NCI-H526 (cell line): ENCODE measurements at regions not wholly inside any gene's neighbourhood (a gene's known extent, or its start where the extent isn't known, plus 50 kb on each side); places are given as distances from the start of the nearest gene placed in this dataset.
"Not testable (repeated sequence)": the region's sequence is repeated elsewhere in the genome, so short reads cannot be mapped to it uniquely, and the experiment has no call there.

ENCODE experiments used
- DNase-seq, 2 experiments: peaks; one replicate each; lab custom pipeline; 2025; lab: John Stamatoyannopoulos, UW

DNA sequence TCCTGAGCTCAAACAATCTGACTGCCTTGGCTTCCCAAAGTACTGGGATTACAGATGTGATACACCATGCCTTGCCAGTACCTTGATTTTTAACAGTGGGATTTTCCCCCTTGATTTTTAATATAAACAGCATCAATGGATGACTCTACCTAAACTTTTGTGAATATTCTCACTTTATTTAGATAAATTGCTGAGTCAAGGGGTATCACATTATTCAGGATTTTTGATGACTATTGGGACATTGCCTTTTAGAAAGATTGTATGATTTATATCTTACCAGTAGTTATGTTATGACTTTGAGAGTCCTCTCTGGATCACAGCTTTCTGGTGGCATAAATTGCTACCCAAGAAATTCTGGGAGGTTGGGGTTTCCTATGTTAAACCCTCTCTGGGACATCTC is 112.5 kb upstream of the SPAG17 start:
- DNase-seq, result no peak

- DNase-seq, result no peak
These were observed 110.0 kb upstream of the SPAG17 start for GRCh38 chr1:118294875-118295642.

DNA sequence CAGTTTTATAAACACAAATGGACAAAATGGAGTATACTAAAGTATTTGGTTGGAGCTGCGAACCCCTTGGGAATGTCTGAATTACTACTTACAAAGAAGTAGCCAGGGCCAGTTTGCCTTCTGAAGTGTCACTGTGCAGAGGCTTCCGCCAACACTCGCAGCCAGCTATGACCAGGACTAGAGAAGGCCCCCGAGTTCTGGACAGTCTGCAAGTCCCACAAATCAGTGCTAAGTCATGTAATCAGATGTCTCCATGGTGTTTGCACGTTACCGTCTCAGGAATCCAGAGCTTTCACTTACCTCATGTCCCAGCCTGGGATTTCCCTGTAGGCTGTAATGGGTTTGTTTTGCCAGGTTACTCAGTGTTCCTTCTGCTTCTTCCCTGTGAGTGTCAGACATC is 106.6 kb upstream of the SPAG17 start:
- DNase-seq, result no peak

GRCh38 chr1:118290571-118290970 is 105.5 kb upstream of the SPAG17 start:
- DNase-seq, result no peak

DNA sequence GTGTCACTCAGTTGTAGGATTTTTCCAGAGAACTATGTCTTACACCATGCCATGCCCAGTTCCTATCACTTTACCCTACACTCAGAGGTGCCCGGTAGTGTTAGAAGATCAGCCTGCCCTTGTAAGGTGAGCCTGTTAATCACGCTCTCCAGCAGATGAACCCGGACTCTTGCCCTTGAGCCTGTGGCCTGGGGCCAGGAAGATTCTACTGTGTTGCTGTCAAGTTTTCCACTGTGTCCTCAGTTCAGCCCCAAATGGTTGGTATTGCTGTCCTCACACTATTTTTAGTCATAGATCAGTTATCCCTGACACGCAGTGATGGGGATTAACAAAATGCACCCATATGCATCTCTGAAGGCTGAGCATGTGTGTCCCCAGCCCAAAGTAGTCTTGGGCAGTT is 105.0 kb upstream of the SPAG17 start:
- DNase-seq, result no peak

DNA sequence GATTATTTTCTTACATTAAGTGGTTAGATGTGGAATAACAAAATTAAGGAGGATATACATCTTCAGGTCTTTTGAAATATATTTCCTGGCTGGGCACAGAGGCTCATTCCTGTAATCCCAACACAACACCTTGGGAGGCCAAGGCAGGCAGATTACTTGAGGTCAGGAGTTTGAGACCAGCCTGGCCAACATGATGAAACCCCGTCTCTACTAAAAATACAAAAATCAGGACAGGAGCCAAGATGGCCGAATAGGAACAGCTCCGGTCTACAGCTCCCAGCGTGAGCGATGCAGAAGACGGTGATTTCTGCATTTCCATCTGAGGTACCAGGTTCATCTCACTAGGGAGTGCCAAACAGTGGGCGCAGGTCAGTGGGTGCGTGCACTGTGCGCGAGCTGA is 95.6 kb upstream of the SPAG17 start:
- not testable (repeated sequence) for DNase-seq

GRCh38 chr1:118275472-118276115 is 90.6 kb upstream of the SPAG17 start:
- no peak for DNase-seq

DNA sequence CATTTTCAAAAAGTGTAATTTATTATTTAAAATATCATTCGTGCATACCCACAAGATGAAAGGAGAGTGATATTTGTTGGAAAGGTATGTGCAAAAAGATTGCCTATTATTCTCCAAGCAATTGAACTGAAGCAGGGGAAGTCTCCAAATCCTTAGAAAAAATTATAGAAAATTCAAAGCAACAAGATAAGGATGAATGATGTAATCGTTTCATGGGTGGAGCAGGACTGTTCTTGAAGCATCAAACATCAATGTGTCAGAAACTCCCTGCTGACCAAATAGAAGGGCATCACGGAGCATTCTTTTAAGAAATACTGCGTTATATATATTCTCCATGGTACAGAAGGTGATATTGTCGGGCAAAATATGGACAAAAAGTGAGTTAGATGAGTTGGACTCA is 87.9 kb upstream of the SPAG17 start:
- DNase-seq, result no peak

- no peak for DNase-seq
These were observed 86.9 kb upstream of the SPAG17 start for GRCh38 chr1:118271883-118272282.

GRCh38 chr1:118269598-118269997 is 84.6 kb upstream of the SPAG17 start:
- DNase-seq, result no peak

- DNase-seq, result no peak
These were observed 81.4 kb upstream of the SPAG17 start for GRCh38 chr1:118266436-118266835.

GRCh38 chr1:118264343-118264742 is 79.3 kb upstream of the SPAG17 start:
- DNase-seq, result no peak

DNA sequence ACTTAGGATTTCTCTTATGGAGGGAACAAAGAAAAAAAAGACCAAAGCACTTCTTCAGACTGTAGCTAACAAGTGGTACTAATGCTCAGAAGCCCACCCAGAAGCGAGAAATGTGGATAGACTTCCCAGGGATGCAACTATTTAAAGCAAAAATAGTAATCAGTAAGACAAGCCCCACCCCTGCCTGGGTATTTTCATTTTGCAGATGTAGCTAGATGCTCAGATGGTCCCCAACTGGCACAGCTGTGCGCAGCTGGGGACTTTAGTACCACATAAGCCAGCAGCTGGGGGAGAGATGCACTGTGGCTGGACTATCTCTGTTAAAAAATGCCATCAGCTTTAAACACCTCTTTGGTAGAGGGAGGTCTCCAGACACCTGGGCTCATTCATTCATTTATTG is 77.8 kb upstream of the SPAG17 start:
- DNase-seq, result no peak

- DNase-seq, result no peak
These were observed 73.9 kb upstream of the SPAG17 start for GRCh38 chr1:118258975-118259374.

DNA sequence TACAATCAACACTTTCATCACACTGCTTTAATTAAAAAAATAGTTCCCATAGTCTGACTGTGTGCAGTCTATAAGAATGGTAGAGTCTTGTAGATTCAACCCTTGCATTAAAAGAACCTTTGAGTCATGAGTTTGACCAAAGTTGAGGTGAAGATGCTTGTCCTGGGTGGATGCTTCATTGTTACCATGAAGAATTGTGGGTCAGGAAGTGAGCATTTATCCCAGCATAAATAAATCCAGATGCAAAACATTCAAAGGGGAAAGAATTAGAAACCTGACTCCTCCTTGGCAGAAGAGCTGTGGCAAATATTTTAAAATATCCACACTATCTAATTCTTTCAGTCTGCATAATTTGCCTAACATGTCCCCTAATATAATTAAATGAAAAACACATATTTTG is 72.9 kb upstream of the SPAG17 start:
- no peak for DNase-seq

DNA sequence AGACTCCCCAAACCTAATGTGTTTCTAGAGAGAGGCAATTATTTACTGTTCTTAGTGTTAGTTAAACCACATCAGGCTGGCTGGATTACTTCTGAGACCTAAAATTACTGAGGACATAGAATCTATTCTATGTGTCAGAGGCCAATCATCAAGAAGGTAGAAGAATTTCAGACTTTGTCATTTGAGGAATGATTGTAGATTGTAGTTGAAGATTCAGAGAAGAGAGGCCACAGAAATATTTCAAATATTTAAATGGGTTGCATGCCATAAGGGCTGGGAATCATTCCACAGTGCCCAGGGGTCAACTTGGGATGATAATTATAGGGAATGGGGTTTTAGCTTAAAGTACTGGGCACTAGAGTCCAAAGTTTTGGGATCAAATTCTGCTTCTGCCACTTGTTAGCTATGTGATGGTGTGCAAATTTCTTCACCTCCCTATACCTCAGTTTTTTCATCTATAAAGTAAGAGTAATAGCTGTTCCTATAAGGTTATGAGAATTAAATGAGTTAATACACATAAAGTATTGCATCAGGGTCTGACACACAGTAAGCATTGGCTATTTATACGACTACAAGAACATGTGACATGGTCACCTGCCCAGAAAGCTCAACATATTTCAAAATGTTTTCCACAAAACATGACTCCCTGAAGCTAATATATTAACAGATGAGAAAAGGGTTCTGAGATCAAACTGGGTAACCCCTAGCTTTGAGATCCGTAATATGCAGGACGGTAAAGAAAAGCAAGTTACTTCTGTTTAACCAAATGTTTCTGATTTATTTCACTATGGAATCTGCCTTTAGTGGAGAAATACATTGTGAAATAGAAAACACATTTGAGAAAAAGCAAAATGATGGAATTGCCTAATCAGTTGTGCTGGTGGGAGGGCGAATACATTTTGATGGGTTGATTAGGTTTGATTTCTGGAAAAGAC is 69.7 kb upstream of the SPAG17 start:
- no peak for DNase-seq

DNA sequence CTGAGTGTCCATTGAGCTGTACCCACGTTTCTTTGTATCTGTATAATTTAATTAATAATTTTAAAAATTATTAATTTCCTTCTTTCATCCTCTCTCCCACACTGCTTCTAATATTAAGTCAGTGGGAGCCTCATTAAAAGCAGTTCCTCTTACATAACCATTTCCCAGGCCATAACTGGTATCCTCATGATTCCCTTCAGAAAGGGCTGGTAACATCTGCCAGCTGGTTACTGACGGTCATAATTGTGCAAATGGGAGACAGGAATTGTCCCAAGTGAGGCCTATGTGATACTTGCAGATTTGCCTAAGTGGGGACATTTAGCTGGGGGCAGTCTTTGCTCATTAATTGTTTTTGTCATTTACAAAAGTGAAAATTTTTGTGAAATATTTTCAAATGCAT is 69.0 kb upstream of the SPAG17 start:
- no peak for DNase-seq

DNA sequence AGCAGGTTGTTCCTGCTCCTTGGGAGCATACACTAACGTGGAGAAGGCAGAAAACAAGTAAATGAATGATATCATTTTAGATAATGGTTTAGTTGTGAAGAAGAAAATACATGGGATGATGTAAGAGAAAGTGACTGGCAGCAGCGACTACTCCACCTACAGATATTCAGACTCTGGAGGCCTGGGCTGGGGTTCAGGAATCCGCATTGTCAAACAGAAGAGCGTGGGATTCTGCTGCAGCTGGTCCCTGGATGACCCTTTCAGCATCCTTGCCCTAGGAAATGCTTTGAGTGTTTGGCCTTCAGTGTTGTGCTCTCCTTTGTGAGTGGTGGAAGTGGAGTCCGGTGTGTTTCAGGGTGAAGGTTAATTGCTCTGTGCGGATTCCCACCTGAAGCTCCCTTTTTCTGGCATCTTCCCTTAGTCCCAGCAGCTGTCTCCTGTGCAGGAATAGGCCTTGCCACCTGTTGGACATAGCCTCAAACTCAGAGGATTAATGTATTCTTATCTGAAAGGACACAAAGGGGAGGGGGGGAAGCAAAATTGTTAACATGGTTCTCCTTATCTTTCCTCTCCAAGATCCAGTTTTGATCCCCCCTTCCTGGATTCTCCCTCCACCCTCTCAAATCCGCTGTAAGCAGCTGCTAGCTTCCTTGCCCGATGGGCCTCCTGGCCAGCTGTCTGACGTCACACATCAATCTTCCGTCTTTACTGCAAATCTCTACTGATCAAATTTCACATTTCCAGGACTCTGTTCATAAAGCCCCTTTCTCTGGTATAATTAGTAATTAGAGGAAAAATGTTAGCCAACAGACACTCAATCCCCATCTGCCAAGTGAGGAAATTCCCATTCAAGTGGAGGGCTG is 68.3 kb upstream of the SPAG17 start:
- no peak for DNase-seq

DNA sequence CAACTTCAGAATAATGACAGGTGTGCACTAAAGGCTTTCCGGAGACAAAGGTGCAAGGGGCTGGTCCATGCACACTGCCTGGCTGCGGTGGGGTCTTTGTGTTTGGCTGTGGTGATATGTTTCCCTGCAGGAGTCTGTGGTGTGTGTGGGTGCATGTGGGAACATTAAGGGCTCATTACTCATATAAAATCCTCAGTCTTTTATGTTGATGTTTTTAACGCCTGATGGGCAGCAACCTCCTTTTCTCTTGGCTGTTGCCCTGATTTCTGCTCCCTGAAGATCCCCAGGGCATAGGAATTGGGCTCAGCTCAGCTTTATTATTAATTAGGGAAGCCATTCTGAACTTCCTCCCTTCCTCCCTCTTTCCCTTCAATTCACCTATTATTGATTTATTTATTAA is 67.6 kb upstream of the SPAG17 start:
- no peak for DNase-seq

DNA sequence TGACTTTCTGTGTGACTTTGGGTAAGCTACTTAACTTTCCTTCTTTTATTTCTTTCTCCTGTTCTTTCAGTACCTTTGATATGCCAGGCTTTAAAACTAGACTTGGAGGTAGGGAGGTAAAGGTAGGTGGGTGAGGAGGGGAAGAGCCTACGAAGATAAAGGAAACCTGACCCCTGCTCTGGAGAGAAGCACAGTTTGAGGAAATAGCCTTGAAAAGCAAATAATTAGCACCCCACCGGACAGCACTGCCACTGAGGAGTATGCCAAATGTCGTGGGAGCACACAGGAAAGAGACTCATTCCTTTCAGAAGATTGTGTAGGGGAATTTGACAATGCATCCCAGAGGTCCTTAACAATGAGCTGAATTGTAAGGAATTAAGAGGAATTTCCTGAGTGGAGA is 65.2 kb upstream of the SPAG17 start:
- no peak for DNase-seq

DNA sequence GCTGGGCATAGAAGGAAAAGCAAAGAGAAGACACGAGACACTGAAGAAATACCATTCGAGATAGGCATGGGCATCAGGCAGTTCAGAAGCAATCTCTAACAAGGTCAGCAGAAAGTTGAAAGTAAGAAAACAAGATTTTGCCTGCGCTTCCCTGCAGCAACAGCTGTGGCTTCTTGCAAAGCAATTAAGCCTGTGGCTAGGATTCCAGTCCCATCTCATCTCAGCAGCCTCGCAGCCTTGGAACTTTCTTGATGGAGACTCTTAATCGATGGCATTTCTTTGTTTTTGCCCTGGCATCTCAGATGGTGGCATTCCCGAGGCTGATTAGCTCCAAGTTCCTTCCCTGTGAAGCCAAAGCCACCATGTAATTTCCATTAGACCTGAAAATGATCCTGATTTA is 64.6 kb upstream of the SPAG17 start:
- no peak for DNase-seq

- peak in 1 of 2 experiments; percentile 28 for DNase-seq
These were observed 62.6 kb upstream of the SPAG17 start for GRCh38 chr1:118247593-118247992.
